ENCODE measurements at regions not wholly inside any gene's neighbourhood (a gene's known extent, or its start where the extent isn't known, plus 50 kb on each side); places are given as distances from the start of the nearest gene placed in this dataset.

- H2AFZ ChIP-seq (ENCODE audit: insufficient read depth, low read depth, low read length, poor library complexity, severe bottlenecking): no peak overlapping the region
- H3K9me3 ChIP-seq (replicated peaks in 1 of 2; ENCODE audit: control insufficient read depth in 1 of 2, insufficient read depth in 1 of 2, low read length in 2 of 2): no peaks in the 10 kb centered on the region
- H3K4me3 ChIP-seq (replicated peaks in 1 of 3; ENCODE audit: low read depth in 2 of 3, low read length in 3 of 3): no peak overlapping the region
- H3K9me3 Mint-ChIP-seq: peaks cover 0 to 6% (median 0%) of the 10 kb centered on the region in 7 donors
- H3K27ac Mint-ChIP-seq: no peak overlapping the region
- H3K27me3 Mint-ChIP-seq (ENCODE audit: low read depth in 3 of 3): no peaks in the 10 kb centered on the region
- no peaks in the 10 kb centered on the region for H4K20me1 ChIP-seq (ENCODE audit: insufficient read depth, low read length)
- H3K36me3 ChIP-seq (replicated peaks in 1 of 2; ENCODE audit: control insufficient read depth in 1 of 2, insufficient read depth in 2 of 2, low read length in 2 of 2): no peaks in the 10 kb centered on the region
- no CpG with 5 or more reads among the region's 1 CpG for WGBS (ENCODE audit: insufficient coverage)
- H3K4me1 ChIP-seq (ENCODE audit: control insufficient read depth in 1 of 2, insufficient read depth in 2 of 2, low read length in 2 of 2): no peaks in the 10 kb centered on the region
- DNase-seq: no peak
- no peaks in the 10 kb centered on the region for H3K36me3 Mint-ChIP-seq
- intact Hi-C loops (cut with micrococcal nuclease): no loop called here
- H3K4me3 Mint-ChIP-seq: no peak overlapping the region
- no peak overlapping the region for H3K9ac ChIP-seq (ENCODE audit: insufficient read depth, low read length, poor library complexity, severe bottlenecking)
- H3K4me1 Mint-ChIP-seq: no peaks in the 10 kb centered on the region
- TF ChIP-seq CTCF (IDR thresholded peaks at IDR 0.05): no peak
- H3K27me3 ChIP-seq (ENCODE audit: control insufficient read depth in 2 of 2, insufficient read depth in 2 of 2, low read length in 2 of 2): no peaks in the 10 kb centered on the region
- H3K27ac ChIP-seq (ENCODE audit: low read depth in 1 of 2, low read length in 2 of 2): no peak overlapping the region
- H3K79me2 ChIP-seq (ENCODE audit: insufficient read depth, low read length): no peaks in the 10 kb centered on the region
- no peak overlapping the region for H3K4me2 ChIP-seq (replicated peaks; ENCODE audit: extremely low read depth, low read length, poor library complexity, severe bottlenecking)
Measured at GRCh38 chr18:71194438-71194837, 905.6 kb downstream of the SOCS6 start.

GRCh38 chr18:71189581-71189980 lies 900.7 kb downstream of the SOCS6 start:
- no peak overlapping the region for H3K27ac Mint-ChIP-seq
- WGBS (ENCODE audit: insufficient coverage): 94% methylated on average over 3 of the region's 3 CpGs
- H3K9me3 Mint-ChIP-seq: peaks cover 0 to 3% (median 0%) of the 10 kb centered on the region in 7 donors

More at GRCh38 chr18:71189581-71189980, 900.7 kb downstream of the SOCS6 start:
- no peaks in the 10 kb centered on the region for H3K4me1 ChIP-seq (ENCODE audit: control insufficient read depth in 1 of 2, insufficient read depth in 2 of 2, low read length in 2 of 2)
- TF ChIP-seq CTCF (IDR thresholded peaks at IDR 0.05): no peak
- H4K20me1 ChIP-seq (ENCODE audit: insufficient read depth, low read length): no peaks in the 10 kb centered on the region
- H3K27ac ChIP-seq (ENCODE audit: low read depth in 1 of 2, low read length in 2 of 2): no peak overlapping the region
- H3K79me2 ChIP-seq (ENCODE audit: insufficient read depth, low read length): no peaks in the 10 kb centered on the region
- H2AFZ ChIP-seq (ENCODE audit: insufficient read depth, low read depth, low read length, poor library complexity, severe bottlenecking): no peak overlapping the region
- no peak for DNase-seq
- no peak overlapping the region for H3K4me2 ChIP-seq (replicated peaks; ENCODE audit: extremely low read depth, low read length, poor library complexity, severe bottlenecking)
- H3K9ac ChIP-seq (ENCODE audit: insufficient read depth, low read length, poor library complexity, severe bottlenecking): no peak overlapping the region
- no peak overlapping the region for H3K4me3 Mint-ChIP-seq
- H3K27me3 Mint-ChIP-seq (ENCODE audit: low read depth in 3 of 3): no peaks in the 10 kb centered on the region
- no peak overlapping the region for H3K4me3 ChIP-seq (replicated peaks in 1 of 3; ENCODE audit: low read depth in 2 of 3, low read length in 3 of 3)
- H3K27me3 ChIP-seq (ENCODE audit: control insufficient read depth in 2 of 2, insufficient read depth in 2 of 2, low read length in 2 of 2): no peaks in the 10 kb centered on the region
- H3K36me3 Mint-ChIP-seq: no peaks in the 10 kb centered on the region
- no peaks in the 10 kb centered on the region for H3K4me1 Mint-ChIP-seq
- no peaks in the 10 kb centered on the region for H3K9me3 ChIP-seq (replicated peaks in 1 of 2; ENCODE audit: control insufficient read depth in 1 of 2, insufficient read depth in 1 of 2, low read length in 2 of 2)
- H3K36me3 ChIP-seq (replicated peaks in 1 of 2; ENCODE audit: control insufficient read depth in 1 of 2, insufficient read depth in 2 of 2, low read length in 2 of 2): no peaks in the 10 kb centered on the region
- intact Hi-C loops (cut with micrococcal nuclease): no loop called here

All from CD14-positive monocyte (primary cell).